ENCODE measurements at regions not wholly inside any gene's neighbourhood (a gene's known extent, or its start where the extent isn't known, plus 50 kb on each side); places are given as distances from the start of the nearest gene placed in this dataset.

GRCh38 chr4:175436196-175436595 is 375.9 kb downstream of the GPM6A start:
- no peak for DNase-seq

- DNase-seq: no peak
Measured at GRCh38 chr4:175440786-175441185, 371.3 kb downstream of the GPM6A start.

- DNase-seq: no peak
Measured at GRCh38 chr4:175441256-175441655, 370.8 kb downstream of the GPM6A start.

GRCh38 chr4:175443547-175443946 is 368.5 kb downstream of the GPM6A start:
- no peak for DNase-seq

GRCh38 chr4:175444512-175444911 is 367.6 kb downstream of the GPM6A start:
- DNase-seq: no peak

- DNase-seq: no peak
Measured at GRCh38 chr4:175447016-175447415, 365.0 kb downstream of the GPM6A start.

- DNase-seq: no peak
Measured at GRCh38 chr4:175450446-175450845, 361.6 kb downstream of the GPM6A start.

GRCh38 chr4:175451238-175451965 is 360.7 kb downstream of the GPM6A start:
- DNase-seq: no peak

GRCh38 chr4:175453456-175453855 is 358.6 kb downstream of the GPM6A start:
- no peak for DNase-seq

- DNase-seq: no peak
Measured at GRCh38 chr4:175456131-175456530, 355.9 kb downstream of the GPM6A start.

- no peak for DNase-seq
Measured at GRCh38 chr4:175457956-175458355, 354.1 kb downstream of the GPM6A start.

- no peak for DNase-seq
Measured at GRCh38 chr4:175459571-175459970, 352.5 kb downstream of the GPM6A start.

- DNase-seq: no peak
Measured at GRCh38 chr4:175460414-175460813, 351.6 kb downstream of the GPM6A start.

- no peak for DNase-seq
Measured at GRCh38 chr4:175469514-175469913, 342.6 kb downstream of the GPM6A start.

GRCh38 chr4:175470131-175470530 is 341.9 kb downstream of the GPM6A start:
- no peak for DNase-seq

- no peak for DNase-seq
Measured at GRCh38 chr4:175480404-175480803, 331.7 kb downstream of the GPM6A start.

GRCh38 chr4:175499735-175500352 is 312.2 kb downstream of the GPM6A start:
- DNase-seq: no peak

GRCh38 chr4:175504318-175504717 is 307.7 kb downstream of the GPM6A start:
- no peak for DNase-seq

GRCh38 chr4:175509320-175509719 is 302.7 kb downstream of the GPM6A start:
- no peak for DNase-seq

- no peak for DNase-seq
Measured at GRCh38 chr4:175511861-175512260, 300.2 kb downstream of the GPM6A start.

- DNase-seq: no peak
Measured at GRCh38 chr4:175514174-175514573, 297.9 kb downstream of the GPM6A start.

- no peak for DNase-seq
Measured at GRCh38 chr4:175530655-175531054, 281.4 kb downstream of the GPM6A start.

- DNase-seq: no peak
Measured at GRCh38 chr4:175531405-175532091, 280.5 kb downstream of the GPM6A start.
